ENCODE measurements at regions not wholly inside any gene's neighbourhood (a gene's known extent, or its start where the extent isn't known, plus 50 kb on each side); places are given as distances from the start of the nearest gene placed in this dataset.
"Not testable (repeated sequence)": the region's sequence is repeated elsewhere in the genome, so short reads cannot be mapped to it uniquely, and the experiment has no call there.

GRCh38 chr13:93038187-93038586 is 188.4 kb upstream of the GPC6 start:
- H3K36me3 ChIP-seq (ENCODE audit: control insufficient read depth, low read length): no peaks in the 10 kb centered on the region
- H3K27me3 ChIP-seq (ENCODE audit: control insufficient read depth, low read length): no peaks in the 10 kb centered on the region
- no peaks in the 10 kb centered on the region for H3K9me3 ChIP-seq (ENCODE audit: control insufficient read depth, insufficient read depth, low read length)
- no peaks in the 10 kb centered on the region for H3F3A ChIP-seq (ENCODE audit: control insufficient read depth, insufficient read depth)
- no peaks in the 10 kb centered on the region for H3K79me2 ChIP-seq (ENCODE audit: control insufficient read depth, low read length)
- TF ChIP-seq CTCF (IDR thresholded peaks at IDR 0.05; ENCODE audit: low read depth, low read length, poor library complexity, severe bottlenecking) (no peak), EZH2phosphoT487 (IDR thresholded peaks at IDR 0.05; ENCODE audit: borderline replicate concordance, low read length) (no peak)
- H3K4me1 ChIP-seq (ENCODE audit: control insufficient read depth, low read length): no peaks in the 10 kb centered on the region
- H3K4me2 ChIP-seq (ENCODE audit: low read length): no peak overlapping the region
- no peak overlapping the region for H3K4me3 ChIP-seq (ENCODE audit: low read length)
- H4K20me1 ChIP-seq (ENCODE audit: control insufficient read depth, insufficient read depth, low read depth, low read length): no peaks in the 10 kb centered on the region
- H3K27ac ChIP-seq (ENCODE audit: low read depth, low read length): no peak overlapping the region
- no peaks in the 10 kb centered on the region for H3K9me2 ChIP-seq (replicated peaks; ENCODE audit: control insufficient read depth, low read length)

- no peak overlapping the region for H3K4me3 ChIP-seq (ENCODE audit: low read length)
- H3K27ac ChIP-seq (ENCODE audit: low read depth, low read length): no peak overlapping the region
- H3K36me3 ChIP-seq (ENCODE audit: control insufficient read depth, low read length): no peaks in the 10 kb centered on the region
- H3K9me3 ChIP-seq (ENCODE audit: control insufficient read depth, insufficient read depth, low read length): no peaks in the 10 kb centered on the region
- H3K27me3 ChIP-seq (ENCODE audit: control insufficient read depth, low read length): no peaks in the 10 kb centered on the region
- no peaks in the 10 kb centered on the region for H3K9me2 ChIP-seq (replicated peaks; ENCODE audit: control insufficient read depth, low read length)
- no peaks in the 10 kb centered on the region for H4K20me1 ChIP-seq (ENCODE audit: control insufficient read depth, insufficient read depth, low read depth, low read length)
- H3K79me2 ChIP-seq (ENCODE audit: control insufficient read depth, low read length): no peaks in the 10 kb centered on the region
- TF ChIP-seq CTCF (IDR thresholded peaks at IDR 0.05; ENCODE audit: low read depth, low read length, poor library complexity, severe bottlenecking): no peak
- TF ChIP-seq EZH2phosphoT487 (IDR thresholded peaks at IDR 0.05; ENCODE audit: borderline replicate concordance, low read length): no peak
- H3K4me2 ChIP-seq (ENCODE audit: low read length): no peak overlapping the region
- H3K4me1 ChIP-seq (ENCODE audit: control insufficient read depth, low read length): no peaks in the 10 kb centered on the region
- no peaks in the 10 kb centered on the region for H3F3A ChIP-seq (ENCODE audit: control insufficient read depth, insufficient read depth)
Observed at GRCh38 chr13:93039131-93039530, 187.5 kb upstream of the GPC6 start.

- not testable (repeated sequence) for H3F3A ChIP-seq (ENCODE audit: control insufficient read depth, insufficient read depth)
Observed at GRCh38 chr13:93041566-93041965, 185.0 kb upstream of the GPC6 start.

GRCh38 chr13:93045836-93046235 is 180.8 kb upstream of the GPC6 start:
- Histone ChIP-seq H3K9me3 (ENCODE audit: control insufficient read depth, insufficient read depth, low read length) (no peaks in the 10 kb centered on the region), H3K4me2 (ENCODE audit: low read length) (no peak overlapping the region)
- no peak for TF ChIP-seq CTCF (IDR thresholded peaks at IDR 0.05; ENCODE audit: low read depth, low read length, poor library complexity, severe bottlenecking)

More at GRCh38 chr13:93041566-93041965, 185.0 kb upstream of the GPC6 start:
- not testable (repeated sequence) for H3K79me2 ChIP-seq (ENCODE audit: control insufficient read depth, low read length); H3K27me3 ChIP-seq (ENCODE audit: control insufficient read depth, low read length); H4K20me1 ChIP-seq (ENCODE audit: control insufficient read depth, insufficient read depth, low read depth, low read length); H3K4me1 ChIP-seq (ENCODE audit: control insufficient read depth, low read length); H3K27ac ChIP-seq (ENCODE audit: low read depth, low read length); H3K36me3 ChIP-seq (ENCODE audit: control insufficient read depth, low read length); H3K9me3 ChIP-seq (ENCODE audit: control insufficient read depth, insufficient read depth, low read length); H3K9me2 ChIP-seq (replicated peaks; ENCODE audit: control insufficient read depth, low read length); H3K4me2 ChIP-seq (ENCODE audit: low read length); H3K4me3 ChIP-seq (ENCODE audit: low read length)

More at GRCh38 chr13:93045836-93046235, 180.8 kb upstream of the GPC6 start:
- no peak overlapping the region for H3K4me3 ChIP-seq (ENCODE audit: low read length)
- no peaks in the 10 kb centered on the region for H3K27me3 ChIP-seq (ENCODE audit: control insufficient read depth, low read length)
- no peaks in the 10 kb centered on the region for H3K36me3 ChIP-seq (ENCODE audit: control insufficient read depth, low read length)
- no peaks in the 10 kb centered on the region for H3K9me2 ChIP-seq (replicated peaks; ENCODE audit: control insufficient read depth, low read length)
- no peaks in the 10 kb centered on the region for H4K20me1 ChIP-seq (ENCODE audit: control insufficient read depth, insufficient read depth, low read depth, low read length)
- H3K79me2 ChIP-seq (ENCODE audit: control insufficient read depth, low read length): no peaks in the 10 kb centered on the region
- no peak overlapping the region for H3K27ac ChIP-seq (ENCODE audit: low read depth, low read length)
- H3K4me1 ChIP-seq (ENCODE audit: control insufficient read depth, low read length): no peaks in the 10 kb centered on the region
- no peaks in the 10 kb centered on the region for H3F3A ChIP-seq (ENCODE audit: control insufficient read depth, insufficient read depth)
